G401 (cell line): ENCODE measurements at regions not wholly inside any gene's neighbourhood (a gene's known extent, or its start where the extent isn't known, plus 50 kb on each side); places are given as distances from the start of the nearest gene placed in this dataset.
"Not testable (repeated sequence)": the region's sequence is repeated elsewhere in the genome, so short reads cannot be mapped to it uniquely, and the experiment has no call there.

ENCODE experiments used
- DNase-seq: peaks from one replicate; pipeline ENCODE4 v3.0.0-alpha.2; 2015; ENCODE audit warnings: low spot score
- in situ Hi-C: cut with HindIII; loops from 2 replicates; pipeline ENCODE4 v1.10.0; 2016; ENCODE audit warnings: low sequenced_read_pairs, mixed read lengths

GRCh38 chr6:133147470-133148184, 93.5 kb upstream of the EYA4 start:
- in situ Hi-C loops, DNase-seq: not testable (repeated sequence)

DNA sequence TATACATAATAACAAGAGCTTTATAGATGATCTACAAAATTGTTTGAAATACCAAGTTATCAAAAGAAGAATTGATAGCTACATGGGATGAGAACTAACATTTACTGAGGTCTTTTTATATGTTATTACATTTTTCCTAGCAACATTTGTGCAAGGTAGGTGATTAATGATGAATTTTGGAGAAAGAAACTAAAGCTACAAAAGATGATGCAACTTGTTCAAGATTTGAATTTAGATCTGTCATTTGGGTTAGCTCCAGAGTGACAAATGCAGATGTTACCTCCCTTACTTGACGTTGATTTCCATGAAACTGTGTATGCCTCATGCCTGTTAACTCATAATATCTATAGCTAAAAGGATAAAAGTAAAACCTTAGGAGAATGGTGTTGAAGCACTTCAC, 84.5 kb upstream of the EYA4 start:
- in situ Hi-C loops: no loop called here
- DNase-seq: no peak

DNA sequence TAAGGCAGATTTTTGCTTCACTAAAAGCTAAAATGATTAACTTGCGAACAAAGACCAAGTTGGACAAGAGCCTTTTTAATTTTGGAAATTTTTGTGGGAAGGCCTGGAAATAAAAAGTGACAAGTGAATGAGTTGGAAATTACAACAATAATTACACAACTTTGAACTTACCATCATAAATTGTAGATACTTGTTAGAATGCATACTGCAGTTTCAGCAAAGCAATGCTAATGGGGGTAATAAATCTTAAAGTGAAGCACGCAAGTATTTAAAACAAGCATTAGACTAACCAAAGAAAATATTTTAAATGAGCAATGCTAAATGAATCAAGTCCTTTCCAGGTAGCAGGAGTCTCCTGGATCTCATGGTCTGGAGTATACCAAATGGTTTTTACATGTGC, 83.2 kb upstream of the EYA4 start:
- in situ Hi-C loops: no loop called here
- no peak for DNase-seq

DNA sequence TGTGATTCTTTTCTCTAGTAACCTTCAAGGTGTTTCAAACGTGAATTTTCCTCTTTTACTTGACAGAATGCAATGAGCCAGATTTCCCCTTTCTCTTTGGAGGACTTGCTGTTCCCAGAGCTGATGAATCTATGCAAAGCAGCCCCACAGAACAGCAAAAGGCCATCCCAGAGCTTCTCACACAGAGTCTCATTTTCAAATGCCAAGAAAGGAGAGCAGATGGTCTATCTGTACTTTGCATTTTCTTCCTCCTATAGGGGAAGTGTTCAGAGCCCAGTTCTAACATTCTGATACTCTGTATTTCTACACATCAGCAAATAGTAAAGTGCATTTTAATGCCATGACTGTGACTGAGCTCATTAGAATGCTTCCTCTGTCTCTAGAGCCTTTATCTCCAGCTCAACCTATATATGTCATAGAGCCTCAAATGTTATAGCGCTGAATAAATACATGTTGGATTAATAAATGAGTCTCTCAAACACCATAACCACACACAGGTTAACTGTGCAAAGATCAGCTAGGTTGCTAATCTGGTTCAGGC, 81.8 kb upstream of the EYA4 start:
- in situ Hi-C loops: no loop called here
- DNase-seq: no peak

DNA sequence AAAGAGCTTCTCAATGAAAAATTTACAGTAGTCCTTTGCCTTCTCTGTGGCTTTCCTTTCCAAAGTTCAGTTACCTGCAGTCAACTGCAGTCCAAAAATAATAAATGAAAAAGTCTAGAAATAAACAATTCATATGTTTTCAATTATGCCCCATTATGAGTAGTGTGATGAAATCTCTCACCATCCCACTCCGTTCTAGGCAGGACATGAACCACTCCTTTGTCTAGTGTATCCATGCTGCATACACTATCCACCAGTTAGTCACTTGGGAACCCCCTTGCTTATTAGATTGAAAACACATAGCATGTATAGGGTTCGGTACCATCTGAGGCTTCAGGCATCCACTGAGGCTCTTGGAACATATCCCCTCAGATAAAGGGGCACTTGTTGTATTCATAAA, 80.6 kb upstream of the EYA4 start:
- no peak for DNase-seq
- in situ Hi-C loops: no loop called here

DNA sequence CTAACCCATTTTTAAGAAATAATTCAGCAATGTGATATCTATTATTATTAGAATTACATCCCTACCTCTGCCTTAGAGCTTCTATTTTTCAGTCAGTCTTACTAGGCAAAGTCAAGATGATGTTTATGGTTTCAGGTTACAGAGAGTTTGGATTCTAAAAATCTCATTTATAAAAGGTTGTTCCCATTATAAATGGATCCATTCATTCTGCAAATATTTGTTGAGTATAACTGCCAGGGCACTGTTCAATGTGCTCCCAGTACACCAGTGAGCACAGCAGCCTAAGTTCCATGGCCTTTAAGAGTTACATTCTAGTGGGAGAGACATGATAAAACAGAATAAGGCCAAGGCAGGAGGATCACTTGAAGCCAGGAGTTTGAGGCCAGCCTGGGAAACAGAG, 75.9 kb upstream of the EYA4 start:
- in situ Hi-C loops: no loop called here
- no peak for DNase-seq

DNA sequence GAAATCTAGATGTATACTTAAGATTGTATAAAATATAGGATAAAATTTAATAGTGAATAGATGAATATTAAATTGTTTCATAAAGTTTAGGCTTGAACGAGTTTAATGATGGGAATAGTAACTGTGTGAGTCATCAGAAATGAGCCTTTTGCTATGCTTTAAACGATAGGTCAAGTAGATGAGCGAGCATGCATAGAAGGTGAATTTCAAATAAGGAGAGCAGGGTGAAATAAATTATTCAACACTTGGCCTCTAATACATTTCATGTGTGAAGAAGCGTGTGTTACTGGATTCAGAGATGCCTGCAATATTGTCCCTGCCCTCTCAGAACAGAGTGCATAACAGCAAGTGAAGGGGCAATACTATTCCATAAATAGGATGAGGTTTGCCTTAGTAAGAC, 74.4 kb upstream of the EYA4 start:
- no peak for DNase-seq
- in situ Hi-C loops: no loop called here

- in situ Hi-C loops: no loop called here
- no peak for DNase-seq
Observed at GRCh38 chr6:133169901-133170300, 71.3 kb upstream of the EYA4 start.

DNA sequence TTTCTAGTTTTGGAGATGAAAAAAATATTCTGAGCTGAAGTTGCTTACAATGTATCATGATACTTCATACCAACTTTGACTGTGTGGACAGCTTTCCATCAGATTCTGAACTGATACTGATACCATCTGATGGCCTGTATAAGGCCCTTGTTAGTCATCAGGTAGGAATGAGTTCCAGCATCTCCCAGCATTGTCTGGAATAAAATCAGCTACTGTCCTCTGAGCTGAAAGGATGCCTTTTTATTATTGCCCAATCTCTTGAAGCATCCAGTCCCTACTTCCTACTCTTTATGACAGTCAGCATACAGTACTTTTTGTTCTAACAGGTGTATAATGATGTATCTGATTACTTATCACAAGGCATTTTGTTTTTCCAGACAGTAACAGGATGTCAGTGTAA, 70.6 kb upstream of the EYA4 start:
- in situ Hi-C loops: no loop called here
- DNase-seq: no peak

- in situ Hi-C loops: no loop called here
- no peak for DNase-seq
Observed at GRCh38 chr6:133171989-133172604, 69.1 kb upstream of the EYA4 start.

DNA sequence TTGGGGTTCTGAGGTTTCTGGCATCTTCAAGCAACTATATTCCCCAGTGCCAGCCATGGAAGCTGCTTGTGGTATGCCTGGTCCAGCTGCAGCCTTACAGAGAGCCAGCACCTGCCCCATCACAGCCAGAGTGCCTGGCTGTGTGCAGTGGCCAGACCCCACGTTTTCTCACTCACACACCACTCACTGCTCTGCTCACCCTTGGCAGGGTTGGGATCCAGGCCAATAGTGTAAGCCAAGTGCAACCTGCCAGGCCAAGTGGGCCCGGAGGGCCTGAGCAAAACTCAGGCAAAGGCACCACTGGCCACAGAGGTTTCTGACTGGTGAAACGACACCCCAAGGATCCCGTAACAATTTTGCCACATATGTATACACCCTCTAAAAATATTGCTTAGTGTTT, 67.9 kb upstream of the EYA4 start:
- in situ Hi-C loops: no loop called here
- no peak for DNase-seq

GRCh38 chr6:133179481-133179880, 61.7 kb upstream of the EYA4 start:
- in situ Hi-C loops: no loop called here
- no peak for DNase-seq

DNA sequence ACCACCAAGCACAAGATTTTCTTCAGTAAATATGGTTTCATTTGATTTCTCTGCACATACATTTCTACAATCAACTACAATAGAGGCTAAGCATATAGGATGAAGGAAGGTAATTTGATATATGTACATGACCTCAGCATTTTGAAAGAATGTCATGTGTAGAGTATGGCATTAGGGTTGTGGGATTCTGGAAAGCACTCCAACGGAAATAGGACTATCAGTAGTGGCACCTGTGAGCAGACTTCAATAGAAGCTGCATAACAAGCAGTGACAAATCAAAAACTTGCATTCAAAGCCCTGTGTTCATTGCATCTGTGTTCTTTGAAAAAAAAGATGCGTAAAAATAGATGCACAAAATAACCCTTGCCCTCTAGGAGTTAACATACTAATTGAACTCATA, 57.5 kb upstream of the EYA4 start:
- in situ Hi-C loops: no loop called here
- DNase-seq: no peak

DNA sequence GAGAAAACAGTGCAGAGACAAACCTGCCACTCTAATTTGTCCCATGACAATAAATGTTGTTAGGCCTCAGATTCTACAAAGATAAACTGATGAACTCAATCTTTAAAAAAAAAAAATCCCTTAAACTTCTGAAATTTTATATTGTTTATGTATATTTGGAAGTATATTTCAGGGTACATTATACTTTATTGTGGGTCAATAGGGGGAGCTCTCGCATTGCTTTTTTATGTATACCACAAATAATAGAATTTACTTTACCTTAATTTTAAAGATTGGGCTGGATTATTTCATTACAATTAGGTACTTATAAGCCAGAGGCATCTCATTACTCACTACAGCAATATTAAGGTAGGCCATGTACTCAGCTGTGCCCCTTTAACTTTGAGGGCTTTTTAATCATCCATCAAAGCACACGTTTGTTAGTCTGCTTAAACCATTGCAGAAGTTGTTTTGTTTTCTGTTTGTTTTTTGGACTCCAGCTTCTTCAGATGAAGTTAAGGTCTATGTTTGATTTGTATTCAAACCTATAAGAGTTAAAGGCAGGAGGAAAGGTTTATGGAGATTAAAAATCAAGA, 56.3 kb upstream of the EYA4 start:
- DNase-seq: peak; percentile 31
- in situ Hi-C loops: no loop called here

GRCh38 chr6:133185731-133186130, 55.4 kb upstream of the EYA4 start:
- no peak for DNase-seq
- in situ Hi-C loops: no loop called here

- DNase-seq: no peak
- in situ Hi-C loops: no loop called here
Observed at GRCh38 chr6:133187114-133187513, 54.0 kb upstream of the EYA4 start.

DNA sequence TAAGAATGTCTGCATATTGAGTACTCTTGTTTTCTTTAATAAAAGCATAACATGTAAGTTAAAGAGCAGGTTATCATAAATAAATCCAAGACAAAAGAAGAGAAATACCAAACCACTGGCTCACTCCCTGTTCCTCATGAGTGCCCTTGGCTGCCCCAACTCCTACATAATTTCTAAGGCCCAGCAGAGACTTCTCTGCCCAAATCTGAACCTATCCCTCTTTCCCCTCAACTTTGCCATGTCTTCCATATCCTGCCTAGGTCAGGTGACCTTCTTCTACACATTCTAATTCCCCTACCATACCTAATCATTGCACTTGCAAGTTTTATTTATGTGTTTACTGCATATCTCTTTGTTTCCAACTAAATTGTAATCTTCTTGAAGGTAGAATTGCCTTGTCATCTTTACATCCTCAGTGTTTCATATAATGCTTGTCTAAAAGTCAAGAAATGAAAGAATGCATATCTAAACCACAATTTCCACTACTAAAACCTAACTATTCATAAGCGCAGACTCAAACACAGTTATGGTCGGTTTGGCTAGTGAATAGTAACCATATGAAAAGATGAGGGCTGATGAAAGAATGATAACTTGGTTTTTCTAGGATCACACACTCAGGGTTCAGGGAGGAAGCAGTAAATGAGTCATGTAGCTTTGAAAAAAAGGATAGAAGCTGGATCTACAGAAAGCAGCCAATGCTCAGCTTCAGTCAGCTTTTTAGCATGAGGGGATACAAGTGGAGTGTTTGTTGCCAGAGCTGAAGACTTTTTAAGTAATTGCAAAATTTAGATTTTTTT, 53.3 kb upstream of the EYA4 start:
- in situ Hi-C loops: no loop called here
- DNase-seq: no peak

DNA sequence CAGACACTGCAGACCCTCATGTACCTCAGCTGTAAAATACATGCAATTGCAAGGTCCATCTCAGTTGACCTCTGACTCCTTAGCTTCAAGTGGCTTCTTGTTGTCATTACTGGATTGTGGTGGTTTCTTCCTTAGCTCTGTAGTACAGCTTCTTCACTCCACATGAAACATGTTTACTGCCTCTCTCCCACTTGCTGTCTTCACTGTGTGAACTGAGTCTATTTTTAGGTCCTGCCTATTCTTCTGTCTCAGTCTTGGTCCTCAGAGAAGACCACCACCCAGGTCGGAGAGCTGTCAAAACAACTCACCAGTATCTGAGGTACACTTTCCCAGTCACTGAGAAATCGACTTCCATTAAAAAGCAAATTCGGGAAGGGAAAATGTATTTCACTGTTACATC, 50.2 kb upstream of the EYA4 start:
- in situ Hi-C loops: no loop called here
- DNase-seq: no peak

GRCh38 chr6:133191323-133191722, 49.8 kb upstream of the EYA4 start:
- in situ Hi-C loops: no loop called here
- no peak for DNase-seq
